B cell (primary cell): ENCODE measurements at regions not wholly inside any gene's neighbourhood (a gene's known extent, or its start where the extent isn't known, plus 50 kb on each side); places are given as distances from the start of the nearest gene placed in this dataset.

Experiments
- EZH2 ChIP-seq: IDR thresholded peaks from 2 replicates; pipeline ENCODE4 v1.6.1; 2012; ENCODE audit warnings: borderline replicate concordance, low read depth, mild to moderate bottlenecking, moderate library complexity, low read length; ENCODE audit not compliant: insufficient read depth, poor library complexity, severe bottlenecking
- TF ChIP-seq, protein P1 (sequence below): fragments of 200-600 bp; IDR thresholded peaks from one replicate; pipeline ENCODE4 v1.8.0; 2022; ENCODE audit warnings: antibody characterized with exemption, mild to moderate bottlenecking

DNA sequence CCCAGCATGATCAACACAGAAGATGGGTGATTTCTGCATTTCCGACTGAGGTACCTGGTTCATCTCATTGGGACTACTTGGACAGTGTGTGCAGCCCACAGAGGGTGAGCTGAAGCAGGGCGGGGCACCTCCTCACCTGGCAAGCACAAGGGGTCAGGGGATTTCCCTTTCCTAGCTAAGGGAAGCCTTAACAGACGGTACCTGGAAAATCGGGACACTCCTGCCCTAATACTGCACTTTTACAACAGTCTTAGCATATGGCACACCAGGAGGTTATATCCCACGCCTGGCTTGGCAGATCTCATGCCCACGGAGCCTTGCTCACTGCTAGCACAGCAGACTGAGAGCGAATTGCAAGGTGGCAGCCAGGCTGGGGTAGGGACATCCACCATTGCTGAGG lies 92.9 kb upstream of the GRID2 start:
- TF ChIP-seq, protein P1, sequence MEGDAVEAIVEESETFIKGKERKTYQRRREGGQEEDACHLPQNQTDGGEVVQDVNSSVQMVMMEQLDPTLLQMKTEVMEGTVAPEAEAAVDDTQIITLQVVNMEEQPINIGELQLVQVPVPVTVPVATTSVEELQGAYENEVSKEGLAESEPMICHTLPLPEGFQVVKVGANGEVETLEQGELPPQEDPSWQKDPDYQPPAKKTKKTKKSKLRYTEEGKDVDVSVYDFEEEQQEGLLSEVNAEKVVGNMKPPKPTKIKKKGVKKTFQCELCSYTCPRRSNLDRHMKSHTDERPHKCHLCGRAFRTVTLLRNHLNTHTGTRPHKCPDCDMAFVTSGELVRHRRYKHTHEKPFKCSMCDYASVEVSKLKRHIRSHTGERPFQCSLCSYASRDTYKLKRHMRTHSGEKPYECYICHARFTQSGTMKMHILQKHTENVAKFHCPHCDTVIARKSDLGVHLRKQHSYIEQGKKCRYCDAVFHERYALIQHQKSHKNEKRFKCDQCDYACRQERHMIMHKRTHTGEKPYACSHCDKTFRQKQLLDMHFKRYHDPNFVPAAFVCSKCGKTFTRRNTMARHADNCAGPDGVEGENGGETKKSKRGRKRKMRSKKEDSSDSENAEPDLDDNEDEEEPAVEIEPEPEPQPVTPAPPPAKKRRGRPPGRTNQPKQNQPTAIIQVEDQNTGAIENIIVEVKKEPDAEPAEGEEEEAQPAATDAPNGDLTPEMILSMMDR: no peak
- no peak for TF ChIP-seq EZH2
